D721Med (cell line): ENCODE measurements at regions not wholly inside any gene's neighbourhood (a gene's known extent, or its start where the extent isn't known, plus 50 kb on each side); places are given as distances from the start of the nearest gene placed in this dataset.

Experiments
- DNase-seq: peaks from one replicate; pipeline ENCODE4 v3.0.0; 2011; ENCODE audit warnings: low spot score; ENCODE audit not compliant: insufficient read length
- FAIRE-seq: peaks from 2 replicates; lab custom pipeline; 2011; peaks lifted over from hg19 to GRCh38; lab: Jason Lieb, UNC
- TF ChIP-seq, protein P1 (sequence below): IDR thresholded peaks from 2 replicates; pipeline ENCODE4 v1.5.1; 2012; ENCODE audit warnings: mild to moderate bottlenecking, control low read depth; ENCODE audit not compliant: insufficient read depth; ENCODE audit errors: missing control alignments

DNA sequence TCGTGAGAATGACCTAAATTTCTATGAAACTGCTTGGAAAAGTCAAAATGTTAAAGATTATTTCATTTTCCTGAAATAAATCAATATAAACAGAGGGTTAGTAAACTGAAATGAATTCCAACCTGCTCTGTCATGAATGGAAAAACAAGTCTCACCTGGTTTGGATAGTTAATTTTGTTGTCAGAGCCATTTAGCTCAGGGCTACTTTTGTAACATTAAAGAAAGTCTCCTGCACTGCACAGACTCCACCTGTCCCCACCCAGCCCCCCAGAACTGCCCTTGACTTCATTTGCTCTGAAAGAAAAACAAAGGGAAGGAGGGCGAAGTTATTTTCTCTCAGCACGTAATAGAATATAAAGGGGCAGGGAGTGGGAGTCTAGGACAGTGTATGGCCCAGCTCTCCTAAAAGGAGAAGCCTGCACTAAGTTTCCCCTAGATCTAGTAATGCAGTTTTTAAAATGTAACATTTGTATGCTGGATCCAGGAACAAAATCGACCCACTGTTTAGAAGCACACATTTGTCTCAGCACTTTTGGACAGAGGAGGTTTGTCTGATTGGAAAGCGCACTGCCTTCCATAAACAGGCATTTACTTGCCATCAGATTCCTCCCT, 54.2 kb upstream of the ACSL3 start:
- TF ChIP-seq, protein P1, sequence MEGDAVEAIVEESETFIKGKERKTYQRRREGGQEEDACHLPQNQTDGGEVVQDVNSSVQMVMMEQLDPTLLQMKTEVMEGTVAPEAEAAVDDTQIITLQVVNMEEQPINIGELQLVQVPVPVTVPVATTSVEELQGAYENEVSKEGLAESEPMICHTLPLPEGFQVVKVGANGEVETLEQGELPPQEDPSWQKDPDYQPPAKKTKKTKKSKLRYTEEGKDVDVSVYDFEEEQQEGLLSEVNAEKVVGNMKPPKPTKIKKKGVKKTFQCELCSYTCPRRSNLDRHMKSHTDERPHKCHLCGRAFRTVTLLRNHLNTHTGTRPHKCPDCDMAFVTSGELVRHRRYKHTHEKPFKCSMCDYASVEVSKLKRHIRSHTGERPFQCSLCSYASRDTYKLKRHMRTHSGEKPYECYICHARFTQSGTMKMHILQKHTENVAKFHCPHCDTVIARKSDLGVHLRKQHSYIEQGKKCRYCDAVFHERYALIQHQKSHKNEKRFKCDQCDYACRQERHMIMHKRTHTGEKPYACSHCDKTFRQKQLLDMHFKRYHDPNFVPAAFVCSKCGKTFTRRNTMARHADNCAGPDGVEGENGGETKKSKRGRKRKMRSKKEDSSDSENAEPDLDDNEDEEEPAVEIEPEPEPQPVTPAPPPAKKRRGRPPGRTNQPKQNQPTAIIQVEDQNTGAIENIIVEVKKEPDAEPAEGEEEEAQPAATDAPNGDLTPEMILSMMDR = no peak
- DNase-seq (no peak), FAIRE-seq (no peak)

DNA sequence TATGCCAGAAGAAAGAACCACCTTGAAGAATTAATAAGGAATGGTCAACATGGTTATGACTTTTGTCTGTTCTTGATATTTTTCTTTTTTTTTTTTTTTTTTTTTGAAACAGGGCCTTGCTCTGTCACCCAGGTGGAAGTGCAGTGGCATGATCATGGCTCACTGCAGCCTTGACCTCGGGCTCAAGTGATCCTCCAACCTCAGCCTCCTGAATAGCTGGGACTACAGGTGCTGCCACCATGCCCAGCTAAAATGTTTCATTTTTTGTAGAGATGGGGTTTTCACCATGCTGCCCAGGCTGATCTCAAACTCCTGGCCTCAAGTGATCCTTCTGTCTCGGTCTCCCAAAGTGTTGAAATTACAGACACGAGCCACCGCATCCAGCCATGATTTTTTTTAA, 53.4 kb upstream of the ACSL3 start:
- DNase-seq (no peak), FAIRE-seq (no peak)
- TF ChIP-seq, protein P1 = no peak

DNA sequence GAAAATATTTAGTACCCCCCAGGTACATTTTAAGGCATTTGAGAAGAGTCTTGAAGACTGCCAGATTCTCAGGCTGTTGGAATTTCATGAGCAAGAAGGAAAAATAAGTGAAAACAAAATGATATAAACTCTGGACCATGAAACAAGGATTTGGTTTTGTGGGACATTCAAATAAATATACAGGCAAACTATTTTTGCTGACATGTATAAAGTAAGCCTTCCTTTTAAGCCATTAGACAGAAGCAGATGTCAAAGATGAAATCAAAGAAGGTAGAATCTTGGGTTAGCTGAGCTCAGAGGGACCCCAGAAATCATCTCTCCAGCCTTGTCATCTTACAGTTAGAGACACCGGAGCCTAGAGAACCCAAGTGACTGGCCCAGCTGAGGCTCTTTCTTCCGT, 51.3 kb upstream of the ACSL3 start:
- no peak for FAIRE-seq
- TF ChIP-seq, protein P1 = no peak
- DNase-seq = no peak

DNA sequence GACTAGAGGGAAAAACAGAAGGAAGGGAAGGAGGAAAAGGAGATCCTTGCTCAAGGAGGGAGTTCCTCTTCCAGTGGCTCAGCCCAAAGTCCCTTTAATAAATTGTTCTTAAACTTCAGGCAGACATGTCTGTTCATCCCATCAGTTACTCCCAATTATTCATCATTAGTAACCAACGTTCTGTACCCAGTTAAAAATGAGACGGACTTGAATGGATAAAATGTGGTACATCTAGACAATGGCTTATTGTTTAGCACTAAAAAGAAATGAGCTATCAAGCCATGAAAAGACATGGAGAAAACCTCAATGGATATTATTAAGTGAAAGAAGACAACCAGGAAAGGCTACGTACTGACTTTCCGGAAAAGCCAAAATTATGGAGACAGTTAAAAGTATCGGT, 50.8 kb upstream of the ACSL3 start:
- FAIRE-seq = no peak
- no peak for DNase-seq

More for the DNA sequence above, 50.8 kb upstream of the ACSL3 start:
- TF ChIP-seq, protein P1 = no peak
